A172 (cell line): ENCODE measurements at regions not wholly inside any gene's neighbourhood (a gene's known extent, or its start where the extent isn't known, plus 50 kb on each side); places are given as distances from the start of the nearest gene placed in this dataset.
A peak's percentile ranks its signal among the peaks of the same experiment; 100 is the strongest.
"Not testable (repeated sequence)": the region's sequence is repeated elsewhere in the genome, so short reads cannot be mapped to it uniquely, and the experiment has no call there.

ENCODE experiments used
- DNase-seq: peaks from one replicate; pipeline ENCODE4 v3.0.0-alpha.2; 2015; ENCODE audit warnings: low spot score

DNA sequence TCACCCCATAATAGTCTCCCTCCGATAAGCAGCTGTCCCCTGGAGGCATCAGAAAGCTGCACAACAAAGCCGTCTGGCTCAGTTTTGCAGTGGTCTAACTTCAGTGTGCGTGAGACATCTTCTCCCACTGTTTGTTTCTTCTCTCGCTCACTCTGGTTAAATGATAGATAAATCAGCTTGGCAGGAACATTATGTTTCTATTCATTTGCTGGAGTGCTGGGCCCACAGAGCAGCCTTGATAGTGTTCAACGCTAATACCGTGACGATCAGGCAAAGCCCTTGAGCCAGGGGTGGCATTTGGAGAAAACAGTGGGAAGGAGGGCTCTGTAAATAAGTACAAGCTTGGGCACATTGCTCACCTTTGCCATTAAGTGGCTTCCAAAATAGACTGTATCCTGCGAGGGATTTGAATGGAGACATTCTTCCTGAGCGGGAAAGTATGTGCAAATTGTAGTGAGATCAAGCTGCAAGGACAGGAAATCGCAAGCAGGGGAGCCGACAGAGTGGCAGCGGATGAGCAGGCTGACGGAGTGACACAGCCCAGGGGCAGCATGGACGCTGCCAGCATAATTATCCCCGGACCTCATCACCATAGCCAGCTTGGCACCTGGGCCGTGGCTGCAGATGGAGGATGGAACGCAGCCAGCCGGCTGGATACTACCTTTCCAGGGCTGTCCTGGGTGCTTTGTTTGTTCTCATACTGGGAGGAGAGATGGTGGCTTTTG lies 256.8 kb upstream of the FZD8 start:
- DNase-seq = no peak

DNA sequence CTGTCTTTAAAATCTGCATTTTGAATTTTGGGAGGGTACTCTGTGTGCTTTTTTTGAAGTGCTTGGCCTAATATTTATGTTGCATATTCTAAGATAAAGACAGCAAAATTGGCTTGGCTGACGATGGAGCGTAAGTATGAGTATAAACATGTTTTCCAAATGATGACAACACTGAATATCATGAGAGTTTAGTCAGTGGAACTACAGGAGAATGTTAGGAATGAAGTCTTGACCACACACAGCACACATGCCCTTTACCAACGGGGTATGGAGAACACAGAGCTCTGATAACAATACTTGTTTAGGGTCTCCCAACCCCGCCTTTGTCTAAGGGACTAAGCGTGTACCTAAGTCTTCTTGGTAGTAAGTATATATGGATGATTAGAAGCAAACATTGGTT lies 253.9 kb upstream of the FZD8 start:
- no peak for DNase-seq

DNA sequence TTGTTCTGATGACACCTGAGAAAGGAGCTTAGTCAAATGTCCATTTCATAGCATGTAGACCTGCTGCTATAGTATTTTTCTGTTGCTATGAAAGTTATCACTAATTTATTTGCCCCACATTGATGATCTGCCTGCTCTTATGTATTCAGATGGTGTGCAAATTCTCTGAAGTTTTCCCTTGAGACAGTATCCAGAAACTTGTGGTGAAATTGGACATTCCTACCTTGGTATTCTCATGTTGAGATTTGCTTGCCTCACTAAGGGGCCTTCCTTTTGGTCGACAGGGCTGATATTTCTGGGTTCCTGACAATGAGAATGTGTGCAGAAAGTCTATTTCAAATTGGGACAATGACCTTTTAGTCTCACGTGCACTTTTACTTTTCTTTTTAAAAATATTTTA lies 253.2 kb upstream of the FZD8 start:
- DNase-seq = no peak

DNA sequence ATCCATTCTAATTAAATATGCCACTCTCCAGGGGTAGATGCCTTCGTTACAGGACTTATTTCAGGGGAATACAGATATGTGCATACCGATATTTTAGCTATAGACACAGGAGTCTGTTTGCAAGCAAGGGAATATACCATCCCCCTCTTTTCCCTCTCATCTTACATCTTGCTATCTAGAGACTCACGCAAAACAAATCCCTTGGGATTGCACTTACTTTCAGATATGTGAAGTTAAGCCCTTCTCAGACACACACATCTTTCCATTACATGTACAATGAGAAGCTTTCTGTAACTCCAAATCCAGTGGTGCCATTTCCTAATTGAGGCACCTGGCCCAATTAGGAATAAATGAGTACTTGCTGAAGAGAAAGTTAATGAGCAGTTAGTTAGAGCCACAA lies 250.4 kb upstream of the FZD8 start:
- no peak for DNase-seq

DNA sequence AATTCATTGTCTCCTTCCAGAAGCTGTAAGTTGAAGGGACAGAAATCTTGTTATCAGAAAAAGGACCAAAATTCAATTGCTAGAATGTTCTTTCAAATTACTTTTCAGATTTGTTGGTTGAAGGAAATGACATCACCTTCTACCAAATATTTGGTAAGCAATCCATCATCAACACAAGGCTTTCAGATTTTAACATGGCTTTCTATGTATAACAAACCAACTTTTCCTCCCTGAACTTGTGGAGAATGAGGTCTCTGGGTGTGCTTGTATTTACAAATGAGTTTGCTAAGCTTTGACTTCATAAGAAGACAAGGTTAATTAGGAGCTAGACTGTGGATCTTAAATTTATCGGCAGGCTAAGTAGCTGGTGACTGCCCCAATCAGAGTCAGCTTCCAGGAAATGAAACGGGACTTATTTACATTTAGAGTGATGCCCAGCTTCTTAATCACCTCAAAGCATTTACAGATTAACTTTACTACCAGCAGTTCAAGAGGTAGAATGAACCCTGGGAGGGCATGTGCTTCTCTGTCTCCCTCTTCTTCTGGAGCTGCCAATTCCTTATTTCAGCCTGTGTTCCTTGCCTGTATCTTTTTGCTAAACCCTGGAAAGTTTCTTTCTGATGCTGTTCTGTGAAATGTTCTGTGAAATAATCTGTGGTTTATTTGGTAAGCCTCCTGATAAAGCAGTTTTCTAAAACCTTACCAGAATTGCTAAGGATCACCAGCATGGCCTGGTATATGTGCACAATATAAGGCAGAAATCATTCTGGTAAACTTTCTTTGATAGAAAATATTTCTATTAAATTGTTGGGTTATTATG lies 248.8 kb upstream of the FZD8 start:
- no peak for DNase-seq

DNA sequence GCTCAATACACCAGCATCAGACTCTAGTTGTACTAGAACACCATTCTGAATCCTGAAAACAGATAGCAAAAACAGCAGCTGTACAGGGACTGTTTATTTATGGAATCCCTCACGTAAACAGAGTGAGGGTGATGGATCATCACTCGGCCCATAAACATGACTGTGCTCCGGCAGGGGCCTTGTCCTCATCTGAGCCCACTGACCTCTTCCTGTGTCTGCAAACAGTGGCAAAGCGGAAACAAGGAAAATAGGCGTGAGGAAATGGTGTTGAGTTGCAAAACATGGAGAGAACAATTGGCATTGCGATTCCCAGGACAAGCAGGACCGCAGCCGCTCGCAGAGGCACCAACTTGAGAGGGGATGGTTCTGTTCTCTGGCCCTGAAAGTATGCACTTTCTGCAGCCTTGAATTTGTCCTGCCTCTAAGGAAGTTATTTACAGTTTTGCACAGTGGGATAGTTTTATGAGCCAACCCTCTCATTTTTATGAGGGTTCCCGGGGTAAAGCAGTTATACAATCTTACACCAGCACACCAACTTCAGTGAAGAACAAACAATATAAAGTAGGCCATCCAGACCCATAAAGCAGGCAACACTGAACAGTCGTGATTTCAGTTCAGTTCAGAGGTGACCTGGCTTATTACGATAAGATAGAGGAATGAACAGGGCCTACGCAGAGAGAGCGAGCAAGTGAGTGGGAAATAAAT lies 248.0 kb upstream of the FZD8 start:
- no peak for DNase-seq

DNA sequence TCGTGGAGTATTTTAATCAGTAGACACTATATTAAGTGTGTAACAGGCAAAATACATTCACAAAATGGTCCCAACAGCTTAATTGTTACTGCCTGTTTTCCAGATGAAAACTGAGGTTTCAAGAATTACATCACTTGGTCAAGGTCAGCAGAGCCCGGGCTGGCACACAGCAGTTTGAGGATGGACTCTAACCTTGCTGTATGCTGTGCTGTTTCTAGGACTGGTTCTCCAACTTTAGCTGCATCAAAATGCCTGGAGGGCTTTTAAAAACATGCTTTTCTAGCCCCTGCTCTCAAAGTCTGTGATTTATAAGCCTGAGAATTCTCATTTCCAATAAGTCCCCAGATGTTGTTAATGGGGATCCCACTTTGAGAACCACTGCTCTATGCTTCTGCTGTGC lies 247.1 kb upstream of the FZD8 start:
- DNase-seq = no peak

DNA sequence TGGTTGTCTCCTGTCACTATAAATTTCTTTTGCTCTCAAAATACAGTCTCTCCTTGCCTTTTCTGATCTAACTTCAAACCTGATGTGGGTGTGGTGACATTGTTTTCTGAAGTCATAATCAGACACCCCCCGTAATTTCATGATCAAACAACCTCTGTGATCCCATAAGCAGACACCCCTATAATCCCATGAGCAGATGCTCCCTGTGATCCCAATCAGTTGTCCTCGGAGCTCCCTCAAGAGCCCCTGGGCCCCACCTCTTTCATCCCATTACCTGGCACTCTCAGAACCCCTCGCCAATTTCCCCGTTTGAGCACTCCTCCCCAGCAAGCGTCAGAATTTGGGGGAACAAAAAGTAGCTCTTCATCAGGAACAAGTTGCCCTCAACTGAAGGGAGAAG lies 246.3 kb upstream of the FZD8 start:
- DNase-seq = no peak

DNA sequence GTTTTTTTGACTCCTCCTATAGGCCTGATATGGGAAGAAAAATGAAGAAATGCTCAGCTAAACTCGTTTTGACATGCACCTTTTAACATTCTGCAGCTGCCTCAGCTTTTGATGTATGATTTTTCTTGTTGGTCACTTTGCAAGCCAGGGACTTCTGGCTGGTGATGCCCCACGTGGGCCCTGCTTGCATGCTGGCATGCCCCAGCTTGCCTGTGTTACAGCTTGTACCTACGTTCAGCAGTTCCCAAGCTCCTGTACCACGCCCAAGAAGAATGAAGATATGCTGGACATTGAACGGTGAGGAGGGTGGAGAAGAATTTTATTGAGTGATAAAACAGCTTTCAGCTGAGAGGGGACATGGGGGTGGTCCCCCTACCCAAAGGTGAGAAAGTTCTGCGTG lies 245.6 kb upstream of the FZD8 start:
- no peak for DNase-seq

DNA sequence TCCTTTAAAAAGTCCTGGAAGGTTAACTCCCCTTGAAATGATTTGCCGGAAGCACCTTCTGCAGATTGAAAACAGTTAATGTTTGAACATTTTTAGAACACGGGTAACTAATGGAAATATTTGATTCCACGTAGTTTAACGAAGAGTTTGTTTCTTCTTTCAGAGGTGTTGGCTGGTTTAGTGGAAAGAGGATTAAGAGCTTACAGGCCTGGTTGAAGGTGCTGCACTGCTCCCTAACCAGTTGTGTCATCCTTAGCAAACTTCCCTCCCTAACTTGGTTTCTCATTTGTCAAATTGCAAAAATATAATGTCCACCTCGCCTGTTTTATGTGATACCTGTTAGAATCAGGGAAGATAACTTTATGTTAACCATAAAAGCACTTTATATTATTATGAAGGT lies 243.0 kb upstream of the FZD8 start:
- no peak for DNase-seq

DNA sequence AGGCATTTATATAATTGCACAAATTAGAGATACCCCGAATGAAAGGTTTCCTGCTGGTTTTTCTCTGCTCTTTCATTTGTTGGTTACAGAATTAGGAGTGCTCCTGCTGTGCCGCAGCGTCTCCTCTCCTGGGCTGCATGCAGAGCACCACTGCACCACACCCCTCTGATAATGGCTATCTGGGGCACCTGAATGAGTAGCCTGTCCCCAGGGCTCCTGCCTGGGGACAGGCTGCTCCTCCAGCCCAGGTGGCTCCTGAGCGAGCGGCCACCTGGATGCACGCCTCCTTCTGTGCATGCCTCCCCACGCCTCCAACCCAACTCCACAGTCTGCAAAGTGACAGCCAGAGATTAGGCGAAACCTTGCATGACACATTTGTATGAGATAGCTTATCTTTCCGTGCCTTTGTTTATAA lies 242.6 kb upstream of the FZD8 start:
- no peak for DNase-seq

DNA sequence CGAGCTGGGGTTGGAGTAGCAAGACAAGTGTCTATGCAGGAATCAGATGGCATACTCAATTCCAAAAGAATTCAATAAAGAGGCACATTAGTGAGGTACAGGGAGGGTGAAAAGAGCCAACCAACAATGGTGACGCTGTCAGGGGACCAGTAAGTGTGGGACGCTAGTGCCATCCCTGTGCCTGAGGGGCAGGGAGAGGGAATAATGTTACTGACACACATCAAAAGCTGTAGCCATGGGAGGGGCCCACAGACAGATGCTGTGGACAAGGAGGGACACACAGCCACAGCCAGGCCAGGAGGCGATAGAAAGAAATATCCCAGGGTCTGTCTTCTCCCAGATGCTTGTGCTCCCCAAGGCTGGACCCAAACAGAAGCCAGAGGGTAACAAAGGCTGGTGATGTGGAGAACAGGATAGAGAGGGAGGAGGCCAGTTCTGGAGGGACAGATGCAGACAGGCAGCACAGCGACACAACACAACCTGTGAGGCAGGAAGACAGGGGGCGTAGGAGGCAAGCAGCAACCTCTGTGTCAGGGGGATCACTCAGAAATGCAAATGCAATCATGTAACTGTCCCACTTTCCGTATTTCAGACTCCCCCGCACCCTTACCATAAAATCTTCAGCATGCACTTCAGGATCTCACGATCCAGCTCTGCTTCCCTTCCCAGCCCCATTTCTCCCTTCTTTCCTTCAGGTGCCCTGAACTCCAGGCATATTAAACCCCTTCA lies 240.5 kb upstream of the FZD8 start:
- DNase-seq = no peak

DNA sequence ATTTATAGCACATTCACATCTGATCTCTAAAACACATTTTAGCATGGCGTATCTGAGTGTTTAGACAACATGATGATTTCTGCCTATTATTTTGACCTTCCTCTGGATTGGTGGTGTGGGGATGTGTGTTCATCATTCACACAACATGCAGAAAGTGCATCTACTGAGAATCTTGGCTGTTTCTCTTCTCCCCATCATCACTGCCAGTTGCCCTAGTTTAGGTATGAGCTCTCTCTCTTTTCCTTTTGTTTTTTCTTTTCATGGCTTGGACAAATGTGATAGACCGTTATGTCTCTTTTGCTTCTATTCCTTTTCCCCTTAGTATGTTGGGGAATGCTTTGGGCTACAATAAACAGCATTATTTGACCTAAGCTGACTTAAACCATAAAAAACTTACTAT lies 239.2 kb upstream of the FZD8 start:
- no peak for DNase-seq

DNA sequence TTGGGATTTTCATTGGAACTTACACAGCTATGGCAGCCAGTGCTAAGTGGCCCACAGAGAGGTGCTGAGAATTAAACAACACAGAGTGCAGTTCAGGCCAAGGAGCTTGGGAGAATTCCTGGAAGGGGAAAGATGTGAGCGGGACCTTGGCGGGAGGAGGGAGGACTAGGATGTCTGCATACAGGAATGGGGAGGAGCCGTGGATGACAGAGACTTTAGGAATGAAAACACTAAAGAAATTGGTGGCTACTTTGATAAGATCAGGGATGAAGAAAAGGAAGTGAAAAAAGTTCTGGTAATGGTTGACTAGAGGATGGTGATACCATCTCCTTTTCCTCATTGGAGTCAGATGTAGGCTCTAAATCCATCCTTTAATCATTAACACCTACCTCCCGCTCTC lies 234.2 kb upstream of the FZD8 start:
- peak; percentile 66 for DNase-seq

DNA sequence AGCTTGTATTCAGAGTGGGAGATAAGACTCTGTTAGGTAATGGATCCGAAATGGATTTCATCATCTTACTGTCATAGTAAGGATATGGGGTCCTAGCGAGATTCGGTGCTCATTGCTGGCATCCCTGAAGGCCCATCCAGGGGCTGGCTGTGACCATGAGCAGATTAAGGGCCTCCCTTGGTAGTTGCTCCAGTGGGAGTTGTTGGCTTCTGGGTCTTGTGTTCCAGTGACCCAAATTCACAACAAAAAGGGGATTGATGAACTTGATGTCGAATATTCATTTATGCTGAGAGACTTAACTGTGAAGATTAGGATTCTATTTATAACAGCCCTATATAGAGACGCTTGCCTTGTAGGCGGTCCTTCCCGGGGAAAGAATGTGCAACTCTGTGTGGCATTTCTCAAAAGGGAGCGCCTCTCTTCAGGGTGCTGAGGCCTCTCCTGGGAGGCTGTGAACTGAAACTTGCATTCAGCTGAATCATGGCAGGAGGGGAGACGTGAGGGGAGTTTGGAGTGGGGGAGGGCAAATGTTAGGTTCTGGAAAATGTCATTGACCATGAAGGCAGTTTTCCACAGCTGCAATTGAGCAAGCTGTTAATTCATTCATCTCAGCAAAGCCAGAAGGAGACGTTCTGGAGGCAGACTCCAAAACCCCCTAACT lies 233.1 kb upstream of the FZD8 start:
- peak; percentile 10 for DNase-seq

DNA sequence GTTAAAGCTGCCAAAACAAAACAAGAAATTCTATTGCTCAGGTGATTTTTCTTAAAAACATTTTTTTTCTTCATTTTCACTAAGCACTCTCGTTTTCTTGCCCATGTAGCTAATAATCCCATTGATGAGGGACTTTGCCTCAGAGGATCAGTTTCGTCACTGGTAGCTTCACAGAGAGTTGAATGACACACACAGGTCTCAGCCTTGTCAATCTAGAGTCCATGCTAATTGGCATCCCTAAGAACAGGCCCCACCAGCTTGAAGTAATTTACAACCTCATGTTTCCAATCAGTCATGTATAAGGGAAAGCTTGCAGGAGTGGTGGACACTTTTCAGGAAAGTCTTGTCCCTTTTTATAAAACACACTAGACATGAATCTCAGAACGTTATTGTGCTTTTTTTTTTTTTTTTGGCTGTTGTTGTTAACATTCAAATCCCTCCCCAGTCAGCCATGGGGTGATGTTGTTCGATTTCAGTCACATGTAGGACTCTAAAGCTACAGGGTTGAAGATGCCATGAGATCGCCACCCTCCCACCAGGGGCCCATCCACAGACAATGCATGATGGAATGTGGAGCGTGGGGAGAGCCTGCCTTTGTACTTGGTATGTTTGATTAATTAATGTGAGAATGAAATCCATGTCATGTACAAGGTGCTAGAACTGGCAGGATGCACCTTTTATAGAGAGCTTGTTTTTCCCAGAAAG lies 232.4 kb upstream of the FZD8 start:
- no peak for DNase-seq

DNA sequence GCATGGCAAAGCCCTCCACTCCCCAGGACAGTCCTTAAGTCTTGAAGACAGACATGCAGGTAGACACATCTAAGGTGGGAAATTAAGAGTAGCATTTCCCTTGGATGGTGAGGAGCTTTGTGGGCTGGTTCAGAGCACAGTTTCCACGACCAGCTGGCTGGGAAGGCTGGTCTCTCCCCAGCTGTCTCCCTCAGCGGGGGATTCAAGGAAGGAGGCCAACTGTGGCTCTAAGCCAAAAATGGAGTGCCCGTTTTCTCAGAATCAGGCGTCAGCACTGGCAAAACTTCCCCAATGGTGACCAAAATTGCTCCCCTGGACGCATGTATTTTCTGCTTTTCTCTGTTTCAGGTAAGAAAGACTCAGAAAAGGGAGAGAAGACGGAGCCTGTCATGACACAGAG lies 230.6 kb upstream of the FZD8 start:
- DNase-seq = no peak

DNA sequence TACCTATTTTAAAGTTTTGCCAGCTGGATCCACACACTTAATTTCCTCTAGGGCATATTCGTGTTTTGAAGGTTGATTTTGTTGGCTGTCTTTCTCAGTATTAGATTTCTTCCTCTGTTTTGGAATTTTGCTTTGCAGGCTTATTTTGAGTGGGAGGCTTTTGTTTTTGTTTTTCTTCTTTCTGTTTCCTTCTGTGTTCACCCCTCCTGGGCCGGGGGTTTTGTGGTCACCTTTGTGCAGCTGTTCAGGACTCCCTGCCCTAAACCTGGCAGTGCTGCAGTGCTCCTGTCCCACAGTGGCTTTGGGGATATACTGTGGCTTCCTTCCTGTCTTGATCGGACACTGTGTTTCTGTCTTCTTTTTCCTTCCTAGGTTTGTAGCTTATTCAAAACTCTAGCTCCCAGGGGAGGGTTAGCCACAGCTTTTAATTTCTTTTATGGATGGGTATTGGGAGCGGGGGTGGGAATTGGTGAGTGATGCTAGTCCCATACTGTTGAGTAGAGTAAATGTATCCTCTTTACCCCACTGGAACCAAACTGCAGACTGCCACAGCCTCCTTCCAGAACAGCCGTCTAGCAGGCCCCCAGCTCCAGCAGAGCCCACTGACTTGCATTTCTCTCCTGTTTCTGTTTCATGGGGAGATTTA lies 228.7 kb upstream of the FZD8 start:
- no peak for DNase-seq

DNA sequence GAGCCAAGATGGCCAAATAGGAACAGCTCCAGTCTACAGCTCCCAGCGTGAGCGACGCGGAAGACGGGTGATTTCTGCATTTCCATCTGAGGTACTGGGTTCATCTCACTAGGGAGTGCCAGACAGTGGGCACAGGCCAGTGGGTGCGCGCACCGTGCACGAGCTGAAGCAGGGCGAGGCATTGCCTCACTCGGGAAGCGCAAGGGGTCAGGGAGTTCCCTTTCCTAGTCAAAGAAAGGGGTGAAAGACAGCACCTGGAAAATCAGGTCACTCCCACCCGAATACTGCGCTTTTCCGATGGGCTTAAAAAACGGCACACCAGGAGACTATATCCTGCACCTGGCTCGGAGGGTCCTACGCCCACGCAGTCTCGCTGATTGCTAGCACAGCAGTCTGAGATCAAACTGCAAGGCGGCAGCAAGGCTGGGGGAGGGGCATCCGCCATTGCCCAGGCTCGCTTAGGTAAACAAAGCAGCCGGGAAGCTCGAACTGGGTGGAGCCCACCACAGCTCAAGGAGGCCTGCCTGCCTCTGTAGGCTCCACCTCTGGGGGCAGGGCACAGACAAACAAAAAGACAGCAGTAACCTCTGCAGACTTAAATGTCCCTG lies 216.7 kb upstream of the FZD8 start:
- DNase-seq = not testable (repeated sequence)

DNA sequence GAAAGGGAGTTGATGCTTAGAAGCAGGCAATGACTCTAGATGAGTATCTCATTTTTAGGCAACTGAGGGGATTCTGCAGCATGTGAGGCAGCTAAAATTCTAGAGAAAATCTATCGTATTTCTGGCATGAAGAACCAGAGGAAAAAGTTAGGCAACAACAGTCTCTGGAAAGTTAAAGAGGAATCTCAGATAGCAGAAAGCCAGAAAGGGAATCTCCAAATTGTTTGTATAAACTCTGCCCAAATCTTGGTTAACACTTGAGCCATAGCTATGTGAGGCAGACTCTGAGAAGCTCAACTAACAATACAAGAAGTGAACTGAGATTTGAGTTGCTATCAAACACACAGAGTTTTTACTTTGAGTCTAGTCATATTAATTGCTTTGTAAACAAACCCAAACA lies 215.8 kb upstream of the FZD8 start:
- no peak for DNase-seq
